ENCODE measurements at regions not wholly inside any gene's neighbourhood (a gene's known extent, or its start where the extent isn't known, plus 50 kb on each side); places are given as distances from the start of the nearest gene placed in this dataset.

DNA sequence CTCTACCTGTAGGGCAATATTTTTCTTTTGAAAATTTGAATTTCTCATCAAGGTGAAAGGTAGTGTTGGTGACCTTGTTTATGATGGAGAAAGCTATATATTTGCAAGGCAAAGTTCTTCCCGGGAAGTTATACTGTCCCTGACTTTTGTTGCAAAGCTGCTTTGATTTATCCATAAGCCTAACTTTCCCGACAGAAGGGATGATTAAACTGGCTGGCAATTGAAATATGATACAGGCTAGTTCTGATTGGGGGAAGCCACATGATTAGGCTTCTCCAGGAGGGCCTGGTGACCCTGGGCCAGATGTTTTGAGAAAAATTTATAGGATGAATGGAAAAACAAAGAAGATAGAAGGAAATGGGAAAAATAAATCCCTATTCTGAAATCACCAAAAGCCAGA is 215.5 kb downstream of the ACTR3B start:
- no peak for TF ChIP-seq POLR2A (IDR thresholded peaks at IDR 0.05)
- TF ChIP-seq CTCF (IDR thresholded peaks at IDR 0.05 in 8 of 11, conservative IDR thresholded peaks at IDR 0.05 in 3 of 11), result no peak
- no peak for TF ChIP-seq POLR2AphosphoS5 (IDR thresholded peaks at IDR 0.05)

Data from spleen (tissue), 7 donors.